Endothelial cell (in vitro differentiated cells): ENCODE measurements at regions not wholly inside any gene's neighbourhood (a gene's known extent, or its start where the extent isn't known, plus 50 kb on each side); places are given as distances from the start of the nearest gene placed in this dataset.
"Not testable (repeated sequence)": the region's sequence is repeated elsewhere in the genome, so short reads cannot be mapped to it uniquely, and the experiment has no call there.

Experiments
- DNase-seq: peaks from one replicate; pipeline ENCODE4 v3.0.0; 2021; ENCODE audit warnings: low spot score
- H3K27ac Mint-ChIP-seq: one replicate; pipeline ENCODE4 v1.8.0; 2021; ENCODE audit warnings: mixed read lengths, inconsistent platforms; ENCODE audit not compliant: unreplicated experiment
- H3K27me3 Mint-ChIP-seq: one replicate; pipeline ENCODE4 v1.8.0; 2021; ENCODE audit warnings: mild to moderate bottlenecking, moderate library complexity, mixed read lengths, inconsistent platforms; ENCODE audit not compliant: unreplicated experiment
- H3K36me3 Mint-ChIP-seq: one replicate; pipeline ENCODE4 v1.8.0; 2021; ENCODE audit warnings: mild to moderate bottlenecking, low read depth, mixed read lengths, inconsistent platforms; ENCODE audit not compliant: unreplicated experiment
- H3K4me1 Mint-ChIP-seq: one replicate; pipeline ENCODE4 v1.8.0; 2021; ENCODE audit warnings: mild to moderate bottlenecking, mixed read lengths, inconsistent platforms; ENCODE audit not compliant: unreplicated experiment
- H3K4me3 Mint-ChIP-seq: one replicate; pipeline ENCODE4 v1.8.0; 2021; ENCODE audit warnings: mild to moderate bottlenecking, mixed read lengths, inconsistent platforms; ENCODE audit not compliant: unreplicated experiment
- H3K9me3 Mint-ChIP-seq: one replicate; pipeline ENCODE4 v1.8.0; 2021; ENCODE audit warnings: mixed read lengths, inconsistent platforms; ENCODE audit not compliant: unreplicated experiment
- TF ChIP-seq, protein P1 (sequence below): fragments of 200-600 bp; sonication (generic); IDR thresholded peaks from one replicate; pipeline ENCODE4 v1.5.0; 2021; ENCODE audit warnings: antibody characterized with exemption; ENCODE audit not compliant: unreplicated experiment

DNA sequence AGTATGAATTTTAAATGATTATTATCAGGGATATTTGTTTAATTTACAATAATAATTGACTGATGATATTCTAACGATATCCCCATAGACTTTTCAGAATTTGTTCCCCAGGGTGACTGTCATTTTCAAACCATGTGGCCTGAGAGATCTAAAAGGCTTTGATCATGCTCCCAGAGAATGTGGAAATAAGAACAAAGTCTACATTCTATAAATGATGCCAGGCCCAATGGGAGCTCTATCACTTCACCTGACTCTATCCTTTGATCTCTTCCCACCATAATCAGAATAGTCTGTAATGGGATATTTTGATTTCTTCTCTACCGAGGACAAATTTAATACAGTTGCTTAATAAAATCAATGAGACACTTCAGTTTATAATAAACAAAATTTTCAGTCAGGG lies 483.4 kb upstream of the IRAK1BP1 start:
- Mint-ChIP-seq H3K4me1 (no peaks in the 10 kb centered on the region), H3K4me3 (no peak overlapping the region), H3K27me3 (no peaks in the 10 kb centered on the region), H3K27ac (no peak overlapping the region), H3K36me3 (no peaks in the 10 kb centered on the region), H3K9me3 (no peaks in the 10 kb centered on the region)
- TF ChIP-seq, protein P1, sequence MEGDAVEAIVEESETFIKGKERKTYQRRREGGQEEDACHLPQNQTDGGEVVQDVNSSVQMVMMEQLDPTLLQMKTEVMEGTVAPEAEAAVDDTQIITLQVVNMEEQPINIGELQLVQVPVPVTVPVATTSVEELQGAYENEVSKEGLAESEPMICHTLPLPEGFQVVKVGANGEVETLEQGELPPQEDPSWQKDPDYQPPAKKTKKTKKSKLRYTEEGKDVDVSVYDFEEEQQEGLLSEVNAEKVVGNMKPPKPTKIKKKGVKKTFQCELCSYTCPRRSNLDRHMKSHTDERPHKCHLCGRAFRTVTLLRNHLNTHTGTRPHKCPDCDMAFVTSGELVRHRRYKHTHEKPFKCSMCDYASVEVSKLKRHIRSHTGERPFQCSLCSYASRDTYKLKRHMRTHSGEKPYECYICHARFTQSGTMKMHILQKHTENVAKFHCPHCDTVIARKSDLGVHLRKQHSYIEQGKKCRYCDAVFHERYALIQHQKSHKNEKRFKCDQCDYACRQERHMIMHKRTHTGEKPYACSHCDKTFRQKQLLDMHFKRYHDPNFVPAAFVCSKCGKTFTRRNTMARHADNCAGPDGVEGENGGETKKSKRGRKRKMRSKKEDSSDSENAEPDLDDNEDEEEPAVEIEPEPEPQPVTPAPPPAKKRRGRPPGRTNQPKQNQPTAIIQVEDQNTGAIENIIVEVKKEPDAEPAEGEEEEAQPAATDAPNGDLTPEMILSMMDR, result no peak
- no peak for DNase-seq

DNA sequence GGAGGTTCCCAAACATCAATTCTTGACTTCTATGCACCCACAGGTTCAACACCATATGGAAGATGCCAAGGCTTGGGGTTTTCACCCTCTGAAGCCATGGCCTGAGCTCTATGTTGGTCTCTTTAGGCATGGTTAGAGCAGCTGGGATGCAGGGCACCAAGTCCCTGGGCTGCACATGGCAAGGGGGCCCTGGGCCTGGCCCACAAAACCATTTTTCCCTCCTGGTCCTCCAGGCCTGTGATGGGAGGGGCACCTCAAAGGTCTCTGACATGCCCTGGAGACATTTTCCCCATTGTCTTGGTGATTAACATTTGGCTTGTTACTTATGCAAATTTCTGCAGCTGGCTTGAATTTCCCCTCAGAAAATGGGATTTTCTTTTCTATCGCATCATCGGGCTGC lies 480.5 kb upstream of the IRAK1BP1 start:
- DNase-seq, H3K27me3 Mint-ChIP-seq, H3K4me1 Mint-ChIP-seq, H3K36me3 Mint-ChIP-seq, H3K9me3 Mint-ChIP-seq, H3K27ac Mint-ChIP-seq, H3K4me3 Mint-ChIP-seq: not testable (repeated sequence)

DNA sequence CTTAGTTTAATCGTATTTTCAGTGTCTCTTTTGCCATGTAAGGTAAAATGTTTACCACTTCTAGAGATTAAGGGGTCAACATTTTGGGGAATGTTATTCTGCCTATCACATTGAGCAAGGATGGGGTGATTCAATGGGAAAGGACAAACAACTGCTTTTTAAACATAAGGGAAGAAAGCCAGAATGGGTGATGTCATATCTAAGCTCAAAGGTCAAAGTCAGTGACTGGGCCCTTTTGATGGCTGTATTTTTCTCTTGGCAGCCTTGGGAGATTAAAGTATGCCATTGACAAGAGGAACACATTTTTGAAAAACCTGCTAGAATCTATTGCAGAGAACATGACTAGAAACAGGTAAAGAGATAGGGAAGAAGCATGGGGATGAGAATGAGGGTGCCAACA lies 477.3 kb upstream of the IRAK1BP1 start:
- H3K36me3 Mint-ChIP-seq, result no peaks in the 10 kb centered on the region
- no peak overlapping the region for H3K4me3 Mint-ChIP-seq
- no peaks in the 10 kb centered on the region for H3K9me3 Mint-ChIP-seq
- H3K4me1 Mint-ChIP-seq, result no peaks in the 10 kb centered on the region
- peaks cover 3% of the 10 kb centered on the region for H3K27me3 Mint-ChIP-seq
- TF ChIP-seq, protein P1, result no peak
- no peak for DNase-seq
- no peak overlapping the region for H3K27ac Mint-ChIP-seq

DNA sequence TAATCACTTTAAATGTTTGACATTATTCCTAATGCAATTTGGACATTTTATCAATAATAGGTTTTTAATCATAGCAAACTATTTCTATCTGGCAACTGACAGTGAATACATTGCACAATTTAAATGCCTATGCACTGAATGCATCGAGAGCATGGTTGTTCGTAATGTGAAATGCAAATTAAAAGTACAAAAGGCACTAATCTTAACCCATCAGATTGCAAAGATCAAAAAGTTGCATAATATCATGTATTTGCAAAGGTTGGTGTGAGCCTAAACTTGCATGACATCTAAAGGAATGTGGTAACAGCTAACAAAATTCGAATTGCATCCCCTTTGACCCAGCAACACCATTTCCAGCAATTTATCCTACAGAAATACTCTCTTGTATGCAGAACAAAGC lies 469.9 kb upstream of the IRAK1BP1 start:
- Mint-ChIP-seq H3K4me3 (no peak overlapping the region), H3K9me3 (no peaks in the 10 kb centered on the region), H3K36me3 (no peaks in the 10 kb centered on the region), H3K4me1 (no peaks in the 10 kb centered on the region), H3K27me3 (no peaks in the 10 kb centered on the region), H3K27ac (no peak overlapping the region)
- DNase-seq, result no peak
- TF ChIP-seq, protein P1, result no peak

DNA sequence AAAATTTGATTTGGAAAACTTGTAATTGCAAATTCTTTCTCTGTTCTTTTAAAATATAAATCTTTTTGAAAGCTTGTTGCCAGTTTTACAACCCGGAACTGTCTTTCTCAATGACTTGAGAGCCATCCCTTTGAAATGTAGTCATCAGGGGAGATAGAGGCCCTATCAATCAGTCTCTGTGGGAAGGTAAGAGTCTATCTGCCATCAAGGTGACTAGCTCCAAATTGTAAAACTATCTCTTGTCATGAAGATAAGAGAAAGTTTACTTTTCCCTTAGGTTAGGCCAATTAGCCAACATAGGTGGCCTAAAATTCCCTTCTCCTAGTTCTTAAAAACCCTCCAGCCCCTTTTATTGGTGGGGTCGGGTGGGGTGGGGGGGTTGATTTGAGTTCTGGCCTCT lies 469.1 kb upstream of the IRAK1BP1 start:
- no peak overlapping the region for H3K4me3 Mint-ChIP-seq
- no peak overlapping the region for H3K27ac Mint-ChIP-seq
- H3K4me1 Mint-ChIP-seq, result no peaks in the 10 kb centered on the region
- TF ChIP-seq, protein P1, result no peak
- H3K9me3 Mint-ChIP-seq, result no peaks in the 10 kb centered on the region
- DNase-seq, result no peak
- H3K27me3 Mint-ChIP-seq, result no peaks in the 10 kb centered on the region
- no peaks in the 10 kb centered on the region for H3K36me3 Mint-ChIP-seq

DNA sequence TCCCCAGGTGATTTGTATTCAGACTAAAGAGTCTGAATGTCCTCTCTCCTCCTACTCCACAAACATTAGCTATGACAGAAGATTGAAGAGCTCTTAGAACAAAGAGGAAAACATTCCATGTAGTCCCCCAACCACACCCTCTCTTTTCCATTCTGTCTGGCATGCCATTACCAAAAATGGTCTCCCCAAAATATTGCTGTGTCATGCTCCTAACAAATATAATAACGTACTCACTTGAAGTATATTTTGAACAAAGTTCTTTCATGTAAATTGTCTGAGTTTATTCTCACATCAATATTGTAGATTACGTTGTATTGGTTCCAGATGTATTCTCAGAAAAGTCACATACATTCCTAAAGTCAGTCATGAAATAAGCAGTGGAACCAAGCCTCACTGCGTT lies 467.3 kb upstream of the IRAK1BP1 start:
- Mint-ChIP-seq H3K36me3 (no peaks in the 10 kb centered on the region), H3K9me3 (no peaks in the 10 kb centered on the region), H3K4me1 (no peaks in the 10 kb centered on the region), H3K27me3 (no peaks in the 10 kb centered on the region), H3K4me3 (no peak overlapping the region), H3K27ac (no peak overlapping the region)
- TF ChIP-seq, protein P1, result no peak
- DNase-seq, result no peak
